HG03571 (cell line): ENCODE measurements at regions not wholly inside any gene's neighbourhood (a gene's known extent, or its start where the extent isn't known, plus 50 kb on each side); places are given as distances from the start of the nearest gene placed in this dataset.
"Not testable (repeated sequence)": the region's sequence is repeated elsewhere in the genome, so short reads cannot be mapped to it uniquely, and the experiment has no call there.

ENCODE experiments used
- ATAC-seq: cut with Tn5 transposase; IDR thresholded peaks from one replicate; pipeline ENCODE4 v1.9.1; 2021; ENCODE audit not compliant: unreplicated experiment

GRCh38 chr6:15935661-15936060 is 193.2 kb upstream of the MYLIP start:
- no peak for ATAC-seq

GRCh38 chr6:15931697-15932096 is 197.2 kb upstream of the MYLIP start:
- not testable (repeated sequence) for ATAC-seq

- ATAC-seq, result no peak
These were observed 198.7 kb upstream of the MYLIP start for GRCh38 chr6:15930207-15930606.

- ATAC-seq, result no peak
These were observed 199.2 kb upstream of the MYLIP start for GRCh38 chr6:15929685-15930084.

GRCh38 chr6:15927531-15928225 is 201.2 kb upstream of the MYLIP start:
- no peak for ATAC-seq

- ATAC-seq, result no peak
These were observed 202.6 kb upstream of the MYLIP start for GRCh38 chr6:15926256-15926655.

GRCh38 chr6:15924893-15925292 is 204.0 kb upstream of the MYLIP start:
- ATAC-seq, result no peak

- ATAC-seq, result no peak
These were observed 206.2 kb upstream of the MYLIP start for GRCh38 chr6:15922510-15923250.

GRCh38 chr6:15921243-15921642 is 207.6 kb upstream of the MYLIP start:
- no peak for ATAC-seq

- ATAC-seq, result no peak
These were observed 212.3 kb upstream of the MYLIP start for GRCh38 chr6:15916581-15916980.

- ATAC-seq, result no peak
These were observed 213.2 kb upstream of the MYLIP start for GRCh38 chr6:15915508-15916178.

- no peak for ATAC-seq
These were observed 214.3 kb upstream of the MYLIP start for GRCh38 chr6:15914553-15914952.

- ATAC-seq, result no peak
These were observed 215.3 kb upstream of the MYLIP start for GRCh38 chr6:15913573-15913972.

- no peak for ATAC-seq
These were observed 216.1 kb upstream of the MYLIP start for GRCh38 chr6:15912505-15913400.

GRCh38 chr6:15911753-15912504 is 217.0 kb upstream of the MYLIP start:
- ATAC-seq, result no peak

GRCh38 chr6:15909290-15910070 is 219.4 kb upstream of the MYLIP start:
- ATAC-seq, result no peak

- ATAC-seq, result no peak
These were observed 220.0 kb upstream of the MYLIP start for GRCh38 chr6:15908871-15909270.

- no peak for ATAC-seq
These were observed 220.9 kb upstream of the MYLIP start for GRCh38 chr6:15907914-15908518.
